Daoy (cell line): ENCODE measurements at regions not wholly inside any gene's neighbourhood (a gene's known extent, or its start where the extent isn't known, plus 50 kb on each side); places are given as distances from the start of the nearest gene placed in this dataset.

Source experiments
- DNase-seq: peaks from one replicate; pipeline ENCODE4 v3.0.0-alpha.2; 2015; ENCODE audit warnings: low read depth

- no peak for DNase-seq
These were observed 482.7 kb upstream of the CITED2 start for GRCh38 chr6:139857143-139857542.

GRCh38 chr6:139856562-139856961, 482.1 kb upstream of the CITED2 start:
- DNase-seq, result no peak

- no peak for DNase-seq
These were observed 481.3 kb upstream of the CITED2 start for GRCh38 chr6:139855671-139856311.

GRCh38 chr6:139853302-139853992, 479.0 kb upstream of the CITED2 start:
- peak; percentile 6 for DNase-seq

GRCh38 chr6:139852488-139853140, 478.2 kb upstream of the CITED2 start:
- peak; percentile 68 for DNase-seq

- no peak for DNase-seq
These were observed 477.6 kb upstream of the CITED2 start for GRCh38 chr6:139852067-139852466.

GRCh38 chr6:139851206-139851605, 476.8 kb upstream of the CITED2 start:
- no peak for DNase-seq

- DNase-seq, result no peak
These were observed 476.1 kb upstream of the CITED2 start for GRCh38 chr6:139850512-139850911.

GRCh38 chr6:139847457-139847813, 473.0 kb upstream of the CITED2 start:
- no peak for DNase-seq

- no peak for DNase-seq
These were observed 472.3 kb upstream of the CITED2 start for GRCh38 chr6:139846538-139847456.

GRCh38 chr6:139844907-139845306, 470.5 kb upstream of the CITED2 start:
- DNase-seq, result no peak

- DNase-seq, result no peak
These were observed 467.4 kb upstream of the CITED2 start for GRCh38 chr6:139841794-139842215.

- DNase-seq, result peak; percentile 34
These were observed 465.2 kb upstream of the CITED2 start for GRCh38 chr6:139839506-139840156.

GRCh38 chr6:139834232-139834631, 459.8 kb upstream of the CITED2 start:
- no peak for DNase-seq

GRCh38 chr6:139833592-139833991, 459.1 kb upstream of the CITED2 start:
- DNase-seq, result no peak

GRCh38 chr6:139832493-139833305, 458.3 kb upstream of the CITED2 start:
- no peak for DNase-seq

GRCh38 chr6:139829576-139829975, 455.1 kb upstream of the CITED2 start:
- no peak for DNase-seq

GRCh38 chr6:139828751-139829519, 454.5 kb upstream of the CITED2 start:
- DNase-seq, result no peak

GRCh38 chr6:139825935-139826374, 451.5 kb upstream of the CITED2 start:
- no peak for DNase-seq

- no peak for DNase-seq
These were observed 450.4 kb upstream of the CITED2 start for GRCh38 chr6:139824864-139825263.
